GM21528 (cell line): ENCODE measurements at regions not wholly inside any gene's neighbourhood (a gene's known extent, or its start where the extent isn't known, plus 50 kb on each side); places are given as distances from the start of the nearest gene placed in this dataset.

Experiments
- ATAC-seq: cut with Tn5 transposase; IDR thresholded peaks from one replicate; pipeline ENCODE4 v1.9.1; 2021; ENCODE audit warnings: mild to moderate bottlenecking, moderate library complexity; ENCODE audit not compliant: unreplicated experiment, low FRiP score

DNA sequence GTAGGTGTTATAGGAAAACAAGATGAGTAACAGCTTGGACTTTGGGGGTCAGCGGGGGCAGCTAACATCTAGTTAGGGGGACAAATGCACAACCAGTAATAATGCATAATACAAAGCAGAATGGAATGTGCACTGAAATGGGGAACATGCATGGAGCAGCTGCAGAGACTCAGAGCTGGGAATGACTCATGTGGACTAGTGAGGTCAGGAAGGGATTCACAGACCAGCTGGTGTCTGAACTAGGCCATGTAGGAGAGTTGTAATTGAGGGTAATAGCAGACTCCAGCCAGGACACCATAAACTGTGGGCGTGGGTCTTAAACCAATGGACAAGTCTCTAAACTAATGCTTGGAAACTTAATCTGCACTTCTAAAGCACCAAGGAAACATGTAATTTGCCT, 176.8 kb upstream of the ASIC2 start:
- no peak for ATAC-seq

DNA sequence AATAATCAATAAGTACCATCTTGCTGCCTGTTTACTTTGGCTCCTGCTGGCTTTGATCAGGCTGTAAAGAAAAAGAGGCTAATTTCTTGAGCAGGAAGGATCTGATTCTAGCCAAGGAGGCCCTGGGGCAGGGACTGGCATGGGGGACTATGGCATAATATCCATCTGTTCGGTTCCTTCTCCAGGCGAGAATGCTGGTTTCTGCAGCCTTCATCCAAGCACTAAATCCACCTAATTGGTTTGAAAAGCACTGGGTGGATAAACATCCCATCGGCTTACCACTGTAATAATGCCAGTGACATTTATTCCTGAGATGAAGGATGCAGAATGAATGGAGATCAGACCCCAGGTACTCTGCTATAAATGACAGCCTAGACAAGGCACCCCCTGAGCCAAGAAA, 180.0 kb upstream of the ASIC2 start:
- ATAC-seq: no peak

DNA sequence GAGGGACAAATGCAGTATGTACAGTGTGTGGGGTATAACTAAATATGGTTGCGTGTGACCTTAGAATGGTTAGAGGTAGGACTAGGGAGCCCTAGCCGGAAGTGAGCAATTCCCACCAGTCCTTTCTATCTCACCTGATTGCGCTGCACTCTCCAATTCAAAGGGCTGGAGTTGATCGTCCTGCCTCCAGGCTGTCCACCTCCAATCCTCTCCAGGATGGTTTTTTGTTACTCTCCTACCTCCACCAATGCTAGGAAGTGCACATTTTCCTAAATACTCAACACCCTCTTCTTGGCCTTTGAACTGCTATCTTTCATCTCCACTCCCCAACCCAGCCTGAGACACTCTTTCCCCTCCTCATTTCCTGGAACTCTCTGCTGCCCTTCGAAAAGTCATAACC, 181.7 kb upstream of the ASIC2 start:
- no peak for ATAC-seq

DNA sequence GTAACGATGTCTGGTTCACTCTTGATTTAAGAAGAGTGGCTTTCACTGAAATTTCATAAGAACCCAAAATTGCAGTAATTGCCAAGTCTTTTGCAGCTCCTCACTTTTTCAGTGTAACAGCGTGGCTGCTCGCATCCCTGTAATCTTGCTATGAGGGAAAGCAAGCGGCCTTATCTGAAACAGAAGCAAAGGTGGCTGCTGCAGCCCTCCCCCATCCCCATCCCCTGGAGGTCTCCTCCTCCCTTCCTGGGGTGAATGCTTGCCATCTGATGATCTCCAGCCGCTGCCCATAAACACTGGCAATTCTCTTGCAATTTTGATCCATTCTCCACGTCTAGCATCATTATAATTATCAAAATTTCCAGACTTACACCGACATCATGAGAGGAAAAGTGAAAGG, 182.5 kb upstream of the ASIC2 start:
- no peak for ATAC-seq

DNA sequence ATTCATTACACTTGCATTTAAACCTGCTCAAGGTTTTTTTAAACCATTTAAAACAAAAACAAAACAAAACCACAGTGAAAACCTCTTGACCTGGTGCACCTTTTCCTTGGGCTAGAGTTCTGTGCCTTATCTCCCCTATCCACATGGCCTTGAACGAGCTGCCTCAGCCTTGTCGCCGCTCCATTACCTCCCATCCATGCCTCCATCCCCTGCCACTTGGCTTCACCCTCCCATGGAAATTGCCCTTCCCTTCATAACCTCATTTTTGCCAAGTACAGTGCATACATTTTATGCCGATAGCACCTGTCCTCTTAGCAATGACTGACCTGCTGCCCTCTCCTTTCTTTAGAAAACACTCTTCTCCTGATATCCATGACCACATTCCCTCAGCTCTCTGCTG, 188.6 kb upstream of the ASIC2 start:
- ATAC-seq: no peak

DNA sequence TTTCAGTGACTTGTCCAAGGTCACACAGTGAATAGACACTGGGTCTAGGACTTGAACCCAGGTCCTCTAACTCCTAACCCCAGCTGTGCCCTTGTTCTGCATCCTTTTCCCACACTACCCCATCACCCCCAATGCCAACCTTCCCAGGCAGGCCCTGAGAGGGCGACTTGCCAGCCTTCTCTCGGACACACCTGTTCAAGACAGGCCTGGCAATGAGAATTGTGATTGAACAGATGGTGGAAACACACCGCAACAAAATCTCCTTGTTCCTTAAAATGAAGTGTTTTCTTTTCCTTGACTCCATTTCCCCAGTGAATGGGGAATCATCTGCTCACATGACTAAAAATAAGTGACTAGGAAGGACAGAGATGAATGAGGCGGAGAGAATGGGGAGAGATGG, 189.5 kb upstream of the ASIC2 start:
- ATAC-seq: no peak

DNA sequence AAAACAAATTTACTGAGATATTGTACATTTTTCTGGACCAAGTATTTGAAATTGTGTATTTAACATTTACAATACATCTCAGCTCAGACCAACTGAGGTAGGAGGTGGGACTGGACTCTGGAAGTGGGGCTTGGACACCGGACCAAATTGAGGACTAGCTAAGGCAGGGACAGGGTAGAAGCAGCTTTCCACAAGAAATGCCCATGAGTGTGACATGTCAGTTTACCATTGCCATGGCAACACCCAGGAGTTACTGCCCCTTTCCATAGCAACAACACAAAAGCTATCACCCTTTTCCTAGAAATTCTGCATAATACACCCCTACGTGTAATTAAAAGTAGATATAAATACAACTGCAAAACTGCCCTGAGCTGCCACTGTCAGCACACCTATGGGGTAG, 191.5 kb upstream of the ASIC2 start:
- no peak for ATAC-seq

DNA sequence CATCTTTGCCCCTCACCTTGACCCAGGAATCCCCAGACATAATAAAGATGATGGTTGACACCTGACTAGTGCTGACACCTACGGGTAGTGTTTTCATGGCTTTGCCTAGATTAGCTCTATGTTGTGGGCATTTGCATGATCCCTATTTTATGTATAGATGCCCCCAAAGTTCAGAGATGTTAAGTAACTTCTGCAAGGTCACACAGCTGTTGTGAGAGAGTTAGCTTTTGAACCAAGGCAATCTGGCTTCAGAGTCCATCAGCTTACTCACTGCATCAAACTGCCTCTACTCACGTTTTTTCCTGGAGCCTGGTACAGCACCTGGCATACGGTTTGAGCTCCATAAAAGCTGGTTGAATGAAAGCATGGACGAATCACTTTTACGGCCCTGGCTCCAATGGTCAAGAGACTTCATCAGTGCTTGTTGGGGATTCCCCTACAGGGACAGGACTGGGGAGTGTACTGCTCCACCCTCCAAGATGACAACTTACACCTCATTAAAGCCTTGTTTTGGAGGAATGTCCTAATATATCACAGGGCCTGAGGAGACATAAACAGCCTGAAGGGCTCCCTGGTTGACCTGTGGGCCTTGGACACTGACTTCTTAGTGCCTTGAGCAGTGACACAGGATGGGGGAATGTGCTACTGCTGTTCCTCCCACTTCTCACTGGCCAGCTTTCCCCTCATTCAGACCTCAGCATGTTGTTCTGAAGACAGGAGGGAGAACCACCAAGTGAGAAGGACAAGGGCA, 193.2 kb upstream of the ASIC2 start:
- no peak for ATAC-seq

DNA sequence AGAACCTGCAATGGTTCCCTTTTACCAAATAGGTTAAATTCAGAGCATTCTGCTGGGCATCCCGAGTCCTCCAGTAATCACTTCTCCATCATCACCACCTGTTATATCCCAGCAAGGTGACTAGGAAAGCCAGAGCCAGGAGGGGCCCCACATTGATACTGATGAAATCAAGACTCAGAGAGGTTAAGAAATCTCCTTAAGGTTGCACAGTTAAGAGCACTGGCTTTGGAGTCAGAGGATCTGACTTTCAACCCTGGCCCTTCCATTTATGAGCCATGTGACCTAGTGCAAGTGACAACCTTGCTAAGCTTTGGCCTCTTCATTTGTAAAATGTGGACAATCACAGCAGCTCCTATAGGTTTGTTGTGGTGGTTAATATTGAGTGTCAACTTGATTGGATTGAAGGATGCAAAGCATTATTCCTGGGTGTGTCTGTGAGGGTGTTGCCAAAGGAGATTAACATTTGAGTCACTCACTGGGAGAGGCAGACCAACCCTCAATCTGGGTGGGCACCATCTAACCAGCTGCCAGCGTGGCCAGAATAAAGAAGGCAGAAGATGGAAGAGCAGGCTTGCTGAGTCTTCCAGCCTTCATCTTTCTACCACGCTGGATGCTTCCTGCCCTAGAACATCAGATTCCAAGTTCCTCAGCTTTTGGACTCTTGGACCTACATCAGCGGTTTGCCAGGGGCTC, 194.2 kb upstream of the ASIC2 start:
- ATAC-seq: no peak

DNA sequence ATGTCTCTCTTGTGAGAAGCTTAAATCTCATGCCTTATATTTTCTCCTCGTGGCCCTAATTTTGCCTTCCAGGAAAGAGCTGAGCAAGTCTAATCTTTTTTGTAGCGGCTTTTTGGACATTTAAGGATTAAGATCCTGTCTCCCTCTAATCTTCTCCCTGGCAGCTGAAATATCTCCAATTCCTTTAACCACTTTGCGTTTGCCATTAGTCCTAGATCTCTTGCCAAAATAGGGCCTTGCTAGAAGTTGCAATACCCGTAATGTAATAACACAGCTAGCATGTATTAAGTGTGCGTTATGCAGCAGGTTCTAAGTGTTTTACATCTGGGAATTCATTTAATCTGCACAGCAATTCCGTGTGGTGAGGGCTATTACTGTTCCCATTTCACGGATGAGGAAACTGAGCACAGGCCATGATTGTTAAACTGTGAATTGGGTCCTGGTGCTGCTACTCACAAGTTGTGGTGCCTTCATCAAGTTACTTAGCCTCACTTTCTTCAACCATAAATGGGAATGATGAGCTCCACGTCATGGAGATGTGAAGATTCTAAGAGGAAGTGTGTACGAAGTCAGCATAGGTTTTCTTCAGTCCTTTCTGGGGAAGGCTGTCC, 198.9 kb upstream of the ASIC2 start:
- no peak for ATAC-seq

DNA sequence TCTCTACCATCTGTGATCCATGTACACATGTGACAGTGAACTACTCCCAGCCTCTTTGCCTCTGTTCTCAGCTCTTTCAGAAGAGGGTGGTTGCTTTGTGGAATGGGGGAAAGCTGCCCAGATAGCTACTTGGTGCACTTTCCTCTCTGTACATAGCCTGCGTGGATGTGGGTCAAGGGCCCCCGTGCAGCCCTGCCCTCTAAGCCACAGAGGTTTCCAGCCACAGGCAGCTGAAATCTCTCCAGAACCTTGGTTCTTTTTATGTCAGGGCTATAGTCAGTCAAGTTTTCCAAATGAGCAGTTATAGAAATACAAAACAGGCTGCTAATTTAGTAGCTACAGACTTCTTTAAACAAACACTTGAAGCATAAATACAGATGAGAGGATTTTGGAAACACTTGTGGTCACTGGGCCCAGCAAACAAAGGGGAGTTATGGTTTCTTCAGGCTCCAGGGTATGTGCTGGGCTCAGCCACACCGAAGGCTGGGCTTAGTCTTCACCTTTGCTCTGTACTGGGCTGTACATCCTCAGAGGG, 199.7 kb upstream of the ASIC2 start:
- no peak for ATAC-seq

DNA sequence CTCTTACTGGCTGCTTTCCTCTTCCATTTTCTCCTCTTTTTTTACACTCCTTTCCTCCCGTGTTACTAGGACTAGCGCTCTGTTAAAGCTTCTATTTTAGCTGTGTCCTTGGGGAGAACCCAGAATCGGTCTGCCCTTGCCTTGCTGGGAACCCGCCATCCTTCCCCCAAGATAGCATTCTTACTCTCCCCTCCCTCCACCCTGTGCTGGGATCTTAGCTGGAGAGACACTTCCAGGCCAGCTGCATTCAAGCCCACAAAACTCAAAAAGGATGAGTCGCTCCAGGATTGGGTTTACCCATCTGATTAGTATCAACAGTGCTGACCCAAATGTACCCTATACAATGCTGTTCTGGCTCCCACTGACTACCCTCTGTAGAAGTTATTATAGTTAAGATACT, 200.5 kb upstream of the ASIC2 start:
- no peak for ATAC-seq

DNA sequence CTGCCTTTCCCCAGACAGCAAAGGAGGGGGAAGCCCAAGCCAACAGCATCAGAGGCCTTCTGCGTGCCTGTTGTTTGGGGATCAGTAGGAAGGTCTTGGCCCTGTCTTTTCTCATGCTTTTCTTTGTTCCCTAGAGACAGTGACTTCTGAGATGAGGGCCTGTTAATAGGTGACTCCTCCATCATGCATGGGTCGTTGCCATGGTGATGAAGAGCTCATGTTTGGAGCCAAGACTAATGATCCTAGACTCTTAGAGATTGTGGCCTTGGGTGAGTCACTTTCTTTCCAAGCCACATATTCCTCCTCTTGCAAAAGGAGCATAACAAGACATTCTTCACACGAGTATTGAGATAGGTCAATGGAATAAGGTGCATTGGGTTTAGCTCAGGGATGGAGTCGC, 201.1 kb upstream of the ASIC2 start:
- no peak for ATAC-seq

DNA sequence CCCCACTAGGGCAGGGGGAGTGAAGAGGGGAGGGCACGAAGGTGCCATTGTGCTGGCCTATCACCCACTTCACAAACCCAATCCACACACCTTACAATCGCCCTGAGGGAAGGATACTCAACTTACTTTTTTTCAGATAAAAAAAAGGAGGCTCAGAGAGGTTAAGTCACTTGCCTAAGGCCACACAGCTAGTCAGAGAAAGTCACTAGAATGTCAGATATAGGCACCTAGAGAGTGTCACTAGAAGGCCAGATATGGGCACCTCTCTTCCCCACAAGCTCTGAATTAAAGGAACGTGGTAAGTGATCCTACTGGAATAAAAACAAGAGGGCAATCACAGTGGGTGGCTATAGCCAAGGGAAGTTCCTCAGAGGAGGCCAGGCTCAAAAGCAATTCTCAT, 204.5 kb upstream of the ASIC2 start:
- no peak for ATAC-seq

DNA sequence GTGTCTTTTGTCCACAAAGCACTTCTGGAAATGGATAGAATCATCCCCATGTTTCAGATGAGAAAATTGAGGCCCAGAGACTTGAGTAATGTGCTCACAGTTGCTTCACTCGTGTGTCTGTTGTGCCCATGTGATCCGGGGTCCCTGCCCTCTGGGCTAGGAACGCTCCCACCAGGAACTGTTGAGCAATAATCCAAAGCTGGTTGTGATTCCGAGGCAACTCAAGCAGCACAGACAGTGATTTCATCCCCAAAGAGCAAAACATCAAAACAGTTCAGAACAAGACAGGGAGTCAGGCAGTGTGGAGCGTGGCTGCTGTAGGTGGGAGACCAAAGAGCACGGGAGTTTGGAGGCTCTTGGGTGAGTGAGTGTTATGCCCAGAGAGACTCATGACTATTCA, 205.0 kb upstream of the ASIC2 start:
- ATAC-seq: no peak

DNA sequence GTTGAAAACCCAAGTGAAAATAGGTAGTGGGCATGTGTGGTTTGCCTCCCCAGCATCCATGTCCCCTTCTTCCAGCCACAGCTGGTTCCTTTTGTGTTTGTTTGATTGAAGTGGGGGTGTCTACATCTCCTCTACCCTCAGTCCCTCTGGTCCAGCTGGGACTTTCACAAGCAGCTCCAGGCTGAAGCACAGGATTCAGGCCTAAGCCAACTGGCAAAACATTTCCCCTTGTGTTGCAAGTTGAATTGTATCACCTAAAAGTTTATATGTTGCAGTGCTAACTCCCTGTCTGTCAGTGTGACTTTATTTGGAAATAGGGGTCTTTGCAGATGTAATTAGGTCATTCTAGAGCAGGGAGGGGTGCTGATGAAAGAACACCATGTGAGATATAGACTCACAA, 205.9 kb upstream of the ASIC2 start:
- no peak for ATAC-seq

DNA sequence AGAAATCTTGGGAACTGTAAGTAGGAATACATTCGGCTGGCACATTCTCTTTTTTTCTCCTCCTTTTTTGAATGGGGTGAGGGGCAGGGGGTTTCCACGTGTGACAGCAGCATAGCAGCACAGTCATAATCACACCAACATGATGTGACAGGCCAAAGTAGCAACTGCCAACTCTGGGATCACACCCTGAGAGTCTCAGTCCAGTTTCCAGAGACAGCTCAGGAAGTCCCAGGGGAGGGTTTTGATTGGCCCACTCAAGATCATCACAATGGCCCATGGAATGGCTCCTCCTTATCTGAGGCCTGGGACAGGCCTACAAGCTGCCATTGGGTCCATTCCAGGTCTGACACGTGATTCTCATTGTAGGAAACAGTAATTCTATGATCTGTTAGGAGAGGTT, 207.1 kb upstream of the ASIC2 start:
- ATAC-seq: no peak

DNA sequence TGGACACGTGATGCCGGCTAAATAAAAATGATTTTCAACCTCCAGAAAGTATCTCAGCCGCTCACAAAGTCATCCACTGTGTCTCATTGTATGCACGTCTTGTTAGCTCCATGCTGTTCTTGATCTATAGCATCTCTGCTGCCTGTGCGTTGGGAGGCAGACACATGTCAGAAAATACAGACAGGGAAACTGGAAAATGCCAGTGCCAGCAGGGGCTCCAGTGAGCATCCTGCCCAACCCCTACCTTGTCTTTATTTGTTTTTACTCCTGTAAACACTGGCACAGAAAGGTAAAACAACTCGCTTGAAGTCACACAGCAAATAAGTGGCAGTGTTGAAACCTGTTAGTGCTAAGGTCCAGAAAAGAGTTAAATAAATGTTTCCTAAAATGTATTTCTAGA, 208.1 kb upstream of the ASIC2 start:
- ATAC-seq: no peak

DNA sequence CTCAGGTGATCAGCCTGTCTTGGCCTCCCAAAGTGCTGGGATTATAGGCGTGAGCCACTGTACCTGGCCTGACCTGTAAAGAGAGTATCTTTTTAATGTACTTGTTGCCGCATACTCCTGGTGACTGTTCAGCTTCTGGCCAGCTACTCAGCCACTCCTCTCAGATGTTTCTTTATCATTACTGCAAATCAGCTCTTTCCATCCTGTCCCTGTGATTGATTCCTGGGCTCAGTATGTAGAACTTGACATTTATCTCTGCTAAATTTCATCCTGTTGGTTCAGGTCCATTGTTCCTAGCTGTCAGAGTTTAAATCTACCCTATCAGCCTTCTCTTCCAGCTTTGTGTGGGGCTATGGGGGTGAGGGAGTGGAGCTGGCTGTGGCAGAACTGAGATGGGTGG, 211.5 kb upstream of the ASIC2 start:
- no peak for ATAC-seq

DNA sequence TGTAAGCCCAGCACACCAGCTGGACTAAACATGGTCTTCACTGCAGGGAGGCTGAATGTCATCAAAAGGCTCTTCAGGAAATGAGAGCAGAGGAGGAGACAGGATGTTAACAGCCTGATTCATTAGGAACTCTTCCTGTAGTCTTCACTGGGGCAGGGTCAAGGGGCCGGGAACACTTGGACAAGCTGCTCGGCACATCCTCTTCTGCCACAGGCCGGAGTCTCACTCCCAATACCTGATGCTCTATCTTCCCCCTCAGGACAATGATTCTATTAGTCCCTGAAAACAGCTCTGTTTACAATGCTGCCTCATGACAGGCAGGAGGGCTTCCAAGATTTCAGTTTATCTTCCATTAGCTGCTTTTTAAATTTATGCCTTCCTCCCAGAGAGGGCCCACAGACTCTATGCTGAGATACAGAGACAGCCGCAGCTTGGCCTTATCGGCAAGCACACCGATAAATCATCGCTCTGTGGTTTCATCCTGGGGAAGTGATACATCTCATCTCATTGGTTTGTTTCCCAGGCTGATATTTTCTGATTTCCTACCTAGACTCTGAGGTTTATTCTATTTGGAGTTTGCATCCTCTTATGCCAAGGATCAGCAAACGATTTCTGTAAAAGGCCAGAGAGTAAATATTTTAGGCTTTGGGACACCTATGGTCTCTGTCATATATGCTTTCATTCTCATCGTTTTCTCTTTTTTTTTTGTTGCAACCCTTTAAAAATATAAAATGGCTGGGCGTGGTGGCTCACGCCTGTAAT, 214.0 kb upstream of the ASIC2 start:
- ATAC-seq: no peak

DNA sequence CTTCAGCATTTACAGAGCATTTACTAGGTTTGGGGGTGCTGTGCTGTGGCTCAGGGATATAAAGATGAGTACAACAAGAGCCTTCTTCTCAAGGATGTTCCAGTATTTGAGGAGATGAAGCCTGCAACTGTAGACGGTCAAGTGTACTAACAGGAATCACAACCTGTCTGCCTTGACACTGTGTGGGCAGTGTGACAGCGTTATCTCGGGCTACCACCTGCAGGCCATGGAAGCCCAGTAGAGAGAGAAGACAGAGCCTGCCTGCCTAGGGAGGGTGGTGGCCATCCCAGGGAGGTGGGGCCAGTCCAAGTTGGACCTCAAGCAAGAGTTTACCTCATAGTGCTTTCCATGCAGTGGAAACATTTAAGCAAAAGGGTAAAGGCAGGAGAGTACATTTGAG, 215.1 kb upstream of the ASIC2 start:
- ATAC-seq: no peak
